HG03175 (cell line): ENCODE measurements at regions not wholly inside any gene's neighbourhood (a gene's known extent, or its start where the extent isn't known, plus 50 kb on each side); places are given as distances from the start of the nearest gene placed in this dataset.
"Not testable (repeated sequence)": the region's sequence is repeated elsewhere in the genome, so short reads cannot be mapped to it uniquely, and the experiment has no call there.

Source experiments
- ATAC-seq: cut with Tn5 transposase; IDR thresholded peaks from one replicate; pipeline ENCODE4 v1.9.1; 2021; ENCODE audit warnings: mild to moderate bottlenecking, moderate library complexity; ENCODE audit not compliant: unreplicated experiment

DNA sequence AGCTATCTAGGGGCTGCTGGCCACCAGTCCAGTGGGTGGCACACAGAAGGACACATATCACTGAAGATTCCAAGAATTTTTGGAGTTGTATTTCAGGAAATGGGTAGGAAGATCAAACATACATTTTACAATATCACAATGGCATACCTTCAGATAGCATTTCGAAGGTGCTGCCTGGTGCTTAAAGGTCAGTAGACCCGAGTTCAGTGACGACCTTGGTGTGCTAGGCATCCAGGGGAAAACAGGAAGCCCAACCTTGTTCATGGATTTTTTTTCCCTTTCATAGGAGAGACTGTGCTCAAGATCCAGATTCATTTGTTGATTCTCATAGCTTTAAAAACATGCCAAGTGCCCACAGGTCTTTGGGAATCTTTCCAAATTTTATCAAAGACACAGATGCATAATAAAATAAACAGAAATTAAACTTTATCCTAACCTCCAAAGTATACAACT, 51.0 kb upstream of the RCBTB2 start:
- ATAC-seq = no peak

DNA sequence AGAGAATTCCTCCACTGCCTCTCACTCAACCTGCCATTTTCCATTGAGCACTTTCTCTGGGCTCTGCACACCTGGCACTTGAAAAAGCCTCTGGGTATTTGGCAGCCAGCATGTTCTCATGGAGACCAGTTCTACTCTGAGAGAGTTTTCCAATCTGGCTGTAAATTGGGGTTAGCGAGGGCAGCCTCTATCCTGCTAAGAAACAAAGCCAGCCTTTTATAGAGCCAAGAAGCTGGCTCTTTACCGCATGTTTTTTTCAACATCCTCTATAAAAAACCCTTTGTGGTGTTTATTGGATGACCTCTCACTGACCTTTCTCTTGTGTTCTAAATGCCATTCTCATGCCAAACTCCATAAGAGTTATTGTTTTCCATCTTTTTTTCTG, 52.6 kb upstream of the RCBTB2 start:
- no peak for ATAC-seq

DNA sequence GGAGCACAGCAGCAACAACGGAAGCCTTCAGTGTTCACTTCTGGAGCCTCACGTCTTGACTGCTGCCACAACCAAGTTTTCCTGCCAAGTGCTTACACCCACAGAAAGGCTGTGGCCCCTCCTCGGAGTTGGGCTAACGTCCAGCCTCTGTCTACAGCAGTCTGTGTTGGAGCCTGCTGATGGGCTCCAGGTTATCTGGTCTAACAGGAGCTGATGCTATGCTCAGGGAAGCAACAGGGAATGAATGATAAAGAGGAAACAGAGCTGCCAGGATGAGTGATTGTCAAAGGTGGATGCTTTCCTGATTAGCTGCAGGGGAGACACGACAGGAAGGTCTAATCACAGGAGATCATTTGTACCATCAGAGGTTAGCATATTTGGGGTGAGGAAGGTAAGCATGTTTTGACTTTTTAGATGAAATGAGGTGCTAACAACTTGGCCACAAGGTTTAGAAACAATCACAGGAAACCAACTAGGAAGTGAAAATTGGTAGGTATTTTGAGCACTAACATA, 53.8 kb upstream of the RCBTB2 start:
- ATAC-seq = no peak

DNA sequence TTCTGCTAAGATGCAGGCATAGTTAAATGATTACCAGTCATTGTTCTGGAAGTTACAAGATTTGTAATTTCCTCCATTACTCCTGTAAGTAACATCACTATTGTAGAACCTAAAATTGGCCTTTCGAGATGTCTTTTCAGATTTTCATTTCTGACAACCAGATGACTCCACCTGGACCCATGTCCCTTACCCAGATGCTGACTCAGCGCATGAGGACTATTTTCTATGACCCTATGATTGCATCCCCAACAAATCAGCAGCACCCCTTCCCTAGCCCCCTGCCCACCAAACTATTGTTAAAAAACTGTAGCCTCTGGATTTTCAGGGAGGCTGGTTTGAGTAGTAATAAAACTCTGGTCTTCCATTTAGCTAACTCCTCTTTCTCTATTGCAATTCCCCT, 55.2 kb upstream of the RCBTB2 start:
- no peak for ATAC-seq

DNA sequence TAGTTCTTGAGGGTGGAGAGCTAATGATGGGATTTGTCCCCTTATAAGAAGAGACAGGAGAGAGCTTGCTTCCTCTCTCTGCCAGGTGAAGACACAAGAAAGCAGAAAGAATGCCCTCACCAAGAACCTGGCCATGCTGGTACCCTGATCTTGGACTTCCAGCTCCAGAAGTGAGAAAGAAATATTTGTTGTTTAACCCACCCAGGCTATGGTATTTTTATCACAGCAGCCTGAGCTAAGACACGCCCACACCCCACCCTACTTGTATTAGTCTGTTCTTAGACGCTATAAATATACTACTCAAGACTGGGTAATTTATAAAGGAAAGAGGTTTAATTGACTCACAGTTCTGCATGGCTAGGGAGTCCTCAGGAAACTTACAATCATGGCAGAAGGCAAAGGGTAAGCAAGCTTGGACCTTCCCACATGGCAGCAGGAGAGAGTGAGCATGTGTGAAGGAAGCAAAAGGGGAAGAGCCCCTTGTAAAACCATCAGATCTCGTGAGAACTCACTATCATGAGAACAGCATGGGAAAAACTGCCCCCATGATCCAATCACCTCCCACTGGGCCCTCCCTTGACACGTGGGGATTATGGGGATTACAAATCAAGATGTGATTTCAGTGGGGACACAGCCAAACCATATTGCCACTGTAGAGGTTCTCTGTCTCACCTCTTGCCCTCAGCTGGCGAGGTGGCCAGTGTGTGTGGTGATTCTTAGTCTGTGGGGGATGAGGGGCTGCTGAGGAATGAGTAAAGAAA, 57.4 kb upstream of the RCBTB2 start:
- no peak for ATAC-seq

DNA sequence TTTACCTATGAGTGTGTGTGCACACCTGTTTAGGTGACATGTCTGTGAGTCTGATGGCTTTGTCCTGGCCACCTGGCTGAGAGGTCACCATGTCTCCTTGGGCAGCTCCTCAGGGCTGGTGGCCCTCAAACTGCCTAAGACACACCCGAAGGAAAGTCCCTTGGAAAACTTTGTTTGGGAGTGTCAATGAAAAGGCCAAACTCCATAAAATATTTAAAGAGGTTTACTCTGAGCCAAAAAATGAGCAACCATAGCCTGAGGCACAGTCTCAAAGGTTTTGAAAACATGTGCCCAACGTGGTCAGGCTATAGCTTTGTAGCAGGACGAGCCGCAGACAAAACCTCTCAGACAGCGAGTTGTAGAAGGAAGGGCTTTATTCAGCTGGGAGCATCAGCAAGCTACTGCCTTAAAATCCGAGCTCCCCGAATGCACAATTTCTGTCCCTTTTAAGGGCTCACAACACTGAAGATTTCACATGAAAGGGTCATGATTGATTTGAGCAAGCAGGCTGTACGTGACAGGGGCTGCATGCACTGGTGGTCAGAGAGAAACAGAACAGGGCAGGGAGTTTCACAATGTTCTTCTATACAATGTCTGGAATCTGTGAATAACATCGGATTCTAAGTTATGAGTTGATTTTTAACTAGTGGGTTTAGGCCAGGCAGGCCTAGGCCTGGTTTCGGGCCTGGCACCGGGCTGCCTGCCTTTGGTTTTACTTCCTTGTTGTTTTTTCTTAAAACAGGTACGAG, 58.4 kb upstream of the RCBTB2 start:
- not testable (repeated sequence) for ATAC-seq

DNA sequence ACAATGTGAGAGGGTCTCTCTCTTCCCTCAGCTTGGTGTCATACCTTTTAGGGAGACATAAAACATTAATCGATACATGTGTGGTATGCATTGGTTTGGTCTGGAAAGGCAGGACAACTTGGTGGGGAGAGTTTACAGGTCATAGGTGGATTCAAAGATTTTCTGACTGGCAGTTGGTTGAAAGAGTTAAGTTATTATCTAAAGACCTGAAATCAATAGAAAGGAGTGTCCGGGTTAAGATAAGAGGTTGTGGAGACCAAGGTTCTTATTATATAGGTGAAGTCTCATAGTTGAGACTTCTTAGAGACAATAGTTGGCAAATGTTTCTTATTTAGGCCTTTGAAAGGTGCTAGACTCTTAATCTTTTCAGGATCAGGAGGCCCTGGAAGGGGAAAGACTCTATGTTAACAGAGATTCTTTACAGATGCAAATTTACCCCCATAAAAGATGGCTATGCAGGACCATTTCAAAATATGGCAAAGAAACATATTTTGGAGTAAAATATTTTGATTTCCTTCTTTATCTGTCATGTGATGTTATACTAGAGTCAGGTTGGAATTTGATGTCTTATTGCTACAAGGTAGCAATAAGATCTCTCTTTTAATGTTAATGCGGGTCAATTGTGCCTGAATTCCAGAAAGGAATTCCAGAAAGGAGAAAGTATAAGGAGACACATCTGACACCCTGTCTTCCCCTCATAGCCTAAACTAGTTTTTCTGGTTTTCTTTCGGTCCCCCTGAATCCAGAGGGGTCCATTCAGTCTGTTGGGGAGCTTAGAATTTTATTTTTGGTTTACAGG, 59.2 kb upstream of the RCBTB2 start:
- ATAC-seq = no peak

DNA sequence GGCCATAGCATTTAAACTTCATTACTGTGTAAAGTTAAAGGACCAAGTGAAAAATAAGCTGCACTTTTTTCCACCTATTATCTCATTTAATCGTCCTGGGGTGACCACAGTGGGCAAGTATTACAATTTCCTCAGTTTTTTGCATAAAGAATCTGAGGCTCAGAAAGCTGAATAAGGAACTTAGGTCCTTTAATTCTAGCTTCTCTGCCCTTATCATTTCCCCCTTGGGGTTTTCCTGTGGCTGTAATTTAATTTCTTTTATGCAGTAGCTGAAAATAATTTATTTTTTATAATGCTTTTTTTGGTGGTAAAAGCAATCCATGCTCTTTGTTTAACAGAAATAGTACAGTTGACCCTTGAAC, 59.8 kb upstream of the RCBTB2 start:
- no peak for ATAC-seq

DNA sequence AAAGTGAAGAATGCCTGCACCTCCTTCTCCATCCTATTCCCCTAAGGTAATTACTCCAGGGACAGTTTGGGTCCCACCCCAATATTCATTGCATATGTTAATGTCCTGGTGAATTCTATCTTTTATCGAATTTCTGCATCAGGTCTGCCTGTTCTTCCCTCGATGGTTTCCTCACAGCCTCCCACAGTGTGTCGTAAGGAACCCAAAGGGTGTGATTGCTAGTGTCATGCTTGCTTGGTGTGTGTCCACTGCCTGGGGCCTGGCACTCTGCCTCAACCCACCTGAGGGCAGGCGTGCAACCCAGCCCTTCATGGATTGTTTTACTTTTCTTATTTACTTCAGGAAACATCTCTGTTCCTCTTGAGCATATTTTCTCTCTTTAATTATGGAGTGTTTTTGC, 60.2 kb upstream of the CYSLTR2 start:
- no peak for ATAC-seq

DNA sequence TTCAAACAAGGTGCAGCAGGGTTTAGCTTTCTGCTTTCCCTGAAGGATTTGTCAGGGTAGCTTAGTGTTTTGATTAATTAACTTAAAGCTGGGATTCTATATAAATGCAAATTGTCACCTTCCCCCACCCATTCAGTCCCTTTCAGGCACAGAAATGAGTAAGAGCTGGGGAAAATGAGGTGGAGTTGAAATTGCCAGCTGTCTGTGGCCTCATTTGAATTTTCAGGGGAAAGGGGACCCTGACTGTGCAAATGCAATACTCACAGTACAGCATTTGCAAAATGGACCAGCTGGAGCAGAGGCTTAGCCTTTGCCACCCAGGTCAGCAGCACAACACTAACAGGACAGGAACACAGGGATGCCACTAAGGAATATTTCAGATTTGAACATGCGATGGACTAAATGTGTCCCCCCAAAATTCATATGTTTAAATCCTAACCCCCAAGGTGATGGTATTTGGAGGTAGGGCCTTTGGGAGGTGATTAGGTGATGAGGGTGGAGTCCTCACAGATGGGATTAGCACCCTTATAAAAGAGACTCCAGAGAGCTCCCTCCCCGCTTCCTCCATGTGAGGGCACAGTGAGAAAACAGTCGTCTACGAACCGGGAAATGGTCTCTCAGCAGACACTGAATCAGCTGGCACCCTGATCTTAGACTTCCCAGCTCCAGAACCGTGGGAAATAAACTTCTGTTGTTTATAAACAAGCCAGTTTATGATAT, 59.5 kb upstream of the CYSLTR2 start:
- no peak for ATAC-seq

DNA sequence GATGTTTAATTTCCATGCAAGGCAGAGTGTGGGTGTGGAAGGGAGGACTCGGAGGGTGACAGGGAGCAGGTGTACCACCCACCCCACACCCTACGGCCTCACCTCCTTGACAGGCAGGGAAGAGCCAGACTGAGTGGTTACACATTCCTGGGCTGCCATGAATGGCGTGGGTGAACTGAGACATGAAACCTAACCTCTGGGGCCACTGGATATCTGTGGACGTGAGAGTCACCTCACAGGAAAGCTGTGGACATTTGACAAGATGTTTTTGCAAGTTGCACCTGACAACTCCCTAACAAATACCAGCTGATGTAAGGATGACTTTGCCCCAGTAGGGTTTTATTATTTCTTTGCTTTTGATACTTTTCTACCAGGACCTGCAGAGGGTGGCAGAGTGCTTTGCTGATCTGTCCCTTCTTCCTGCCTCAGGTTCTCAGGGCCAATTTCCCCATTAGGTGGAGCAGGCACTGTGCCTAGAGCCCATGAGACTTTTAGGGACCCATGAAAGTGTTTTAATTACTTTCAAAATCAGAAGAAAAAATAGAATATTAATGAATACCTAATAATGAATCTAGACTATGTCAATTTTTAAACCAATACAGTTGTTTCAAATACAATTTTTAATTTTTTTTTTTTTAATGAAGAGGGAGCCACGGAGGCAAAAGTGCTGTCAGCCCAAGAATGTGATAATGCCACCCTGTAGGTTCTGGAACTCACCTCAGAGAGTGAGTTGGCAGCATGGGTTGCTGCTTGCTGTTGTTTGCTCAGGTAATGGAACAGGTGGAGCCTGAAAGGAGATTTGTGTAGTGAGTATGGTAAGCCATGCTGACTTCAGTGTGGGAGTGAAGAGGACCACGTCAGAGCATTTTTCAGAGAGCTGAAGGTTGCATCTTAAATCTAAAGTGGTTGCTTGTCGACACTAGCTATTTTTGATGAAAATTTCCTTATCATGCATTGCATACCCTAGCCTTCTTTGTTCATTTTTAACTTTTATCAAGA, 58.0 kb upstream of the CYSLTR2 start:
- peak; percentile 50 for ATAC-seq

DNA sequence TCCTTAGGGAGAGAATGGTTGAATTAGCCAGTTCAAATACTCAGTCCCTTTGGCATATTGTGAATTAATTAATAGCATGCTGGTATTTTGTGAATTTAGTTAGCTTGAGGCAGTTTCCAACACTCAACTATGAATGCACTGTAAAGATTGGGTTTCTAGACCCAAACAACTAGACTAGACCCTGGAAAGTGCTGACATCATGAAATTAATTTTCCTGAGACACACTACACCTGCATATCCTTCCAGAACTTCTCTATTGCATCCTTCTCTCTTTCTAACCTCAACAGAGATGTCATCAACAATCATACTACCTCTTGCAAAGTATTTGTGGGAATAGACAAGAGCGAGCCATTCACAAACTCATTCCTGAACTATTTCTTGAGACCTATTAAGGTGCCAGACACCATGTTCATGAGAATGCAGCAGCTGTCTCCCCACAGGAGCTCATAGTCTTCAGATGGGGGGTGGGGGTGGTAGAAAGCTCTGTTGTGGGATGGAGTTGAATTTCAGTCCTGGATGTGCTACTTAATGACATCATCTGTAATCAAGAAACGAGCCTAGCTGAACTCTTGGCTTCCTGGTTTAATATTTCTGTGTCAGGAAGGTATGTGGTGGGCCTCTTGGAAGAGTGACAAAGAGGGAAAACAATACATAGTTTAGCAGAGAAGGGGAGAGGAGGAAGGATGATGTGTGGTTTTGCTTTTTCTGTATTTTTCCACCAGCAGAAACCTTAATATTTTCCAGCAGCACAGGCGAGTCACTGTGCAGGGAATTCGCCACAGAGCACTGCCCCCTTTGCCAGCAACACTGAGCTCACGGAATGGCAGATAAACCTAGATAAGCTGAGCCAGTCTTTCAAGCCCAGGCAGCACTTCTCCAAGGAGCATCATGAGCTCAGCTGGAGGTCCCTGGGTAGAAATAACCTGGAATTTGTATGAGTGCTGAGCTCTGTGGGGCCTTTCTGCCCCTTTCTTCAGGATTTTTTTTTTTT, 53.1 kb upstream of the CYSLTR2 start:
- ATAC-seq = no peak

DNA sequence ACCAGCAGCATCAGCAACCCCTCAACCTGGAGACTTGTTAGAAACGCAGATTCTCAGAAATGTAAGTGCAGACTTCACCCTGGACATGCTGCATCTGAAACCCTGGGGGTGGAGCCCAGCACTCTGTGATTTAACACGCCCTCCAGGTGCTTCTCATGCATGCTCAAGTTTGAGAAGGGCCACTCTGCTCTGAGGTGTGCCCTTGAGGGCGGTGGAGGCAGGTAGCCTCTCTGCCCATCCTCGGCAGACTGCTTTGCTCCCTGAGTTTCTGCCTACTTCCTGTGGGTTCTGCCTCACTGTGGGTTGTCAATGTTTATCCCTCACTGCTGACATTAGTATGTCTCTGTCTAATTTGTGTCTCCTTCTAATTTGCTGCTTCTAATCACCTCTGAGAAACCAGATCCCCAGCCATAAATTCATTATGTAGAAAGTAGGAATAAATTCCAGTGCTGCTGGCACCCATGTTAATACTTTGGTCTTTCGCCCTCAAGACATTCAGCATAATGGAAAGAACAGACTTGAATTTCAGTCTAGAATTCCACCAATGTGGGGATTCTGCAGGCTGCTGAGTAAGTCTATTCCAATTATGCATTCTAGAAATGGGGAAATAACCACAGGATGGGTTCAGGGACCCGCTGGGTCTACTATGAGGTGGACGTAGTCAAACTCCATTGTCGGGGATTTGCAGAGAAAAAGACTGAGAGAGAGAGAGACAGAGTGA, 51.3 kb upstream of the CYSLTR2 start:
- ATAC-seq = no peak

DNA sequence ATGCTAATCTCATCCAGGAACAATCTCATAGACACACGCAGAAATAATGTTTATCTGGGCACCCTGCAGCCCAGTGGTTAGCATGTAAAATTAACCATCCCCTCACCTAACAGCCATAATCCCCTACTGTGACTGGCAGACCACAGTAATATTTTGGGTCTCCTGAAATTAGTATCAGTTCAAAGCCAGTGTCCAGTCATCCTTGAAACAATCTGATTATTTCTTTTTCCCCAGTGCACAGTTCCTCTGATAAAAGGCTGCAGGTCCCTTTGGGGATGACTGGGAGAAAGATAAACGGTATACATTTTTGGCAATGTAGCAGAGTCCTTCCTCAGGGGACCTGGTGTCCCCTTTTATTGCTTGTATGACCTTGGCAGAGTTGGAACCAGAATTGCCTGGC, 50.4 kb upstream of the CYSLTR2 start:
- no peak for ATAC-seq
